Occipital lobe (tissue), 1 donor: ENCODE measurements at regions not wholly inside any gene's neighbourhood (a gene's known extent, or its start where the extent isn't known, plus 50 kb on each side); places are given as distances from the start of the nearest gene placed in this dataset.
"Not testable (repeated sequence)": the region's sequence is repeated elsewhere in the genome, so short reads cannot be mapped to it uniquely, and the experiment has no call there.

ENCODE experiments used
- DNase-seq: peaks from one replicate; lab custom pipeline; 2025; lab: John Stamatoyannopoulos, UW

DNA sequence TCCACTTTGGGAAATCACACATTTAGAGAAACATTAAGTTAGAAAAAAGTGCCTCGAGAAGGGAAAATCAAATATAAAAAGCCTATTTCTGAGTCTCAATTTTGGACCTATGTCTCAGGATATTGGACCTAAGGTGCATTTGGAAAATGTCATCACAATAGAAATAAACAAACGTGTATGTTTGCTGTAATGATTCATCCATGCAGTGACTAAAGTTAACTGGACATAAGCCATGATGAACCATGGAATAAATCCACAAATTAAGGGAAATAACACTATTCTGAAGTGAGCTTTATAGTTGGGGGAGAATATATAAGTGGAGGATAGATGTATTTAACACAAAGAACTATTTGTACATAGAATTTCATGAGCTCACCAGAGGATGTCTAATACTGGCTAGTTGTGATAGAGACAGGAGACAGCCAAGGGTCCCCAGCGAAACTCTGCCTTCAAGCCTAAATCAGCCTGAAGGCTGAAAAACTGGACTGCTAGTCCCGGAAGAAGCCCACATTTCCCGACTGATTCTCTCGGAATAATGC is 963.3 kb upstream of the SPRY2 start:
- no peak for DNase-seq

DNA sequence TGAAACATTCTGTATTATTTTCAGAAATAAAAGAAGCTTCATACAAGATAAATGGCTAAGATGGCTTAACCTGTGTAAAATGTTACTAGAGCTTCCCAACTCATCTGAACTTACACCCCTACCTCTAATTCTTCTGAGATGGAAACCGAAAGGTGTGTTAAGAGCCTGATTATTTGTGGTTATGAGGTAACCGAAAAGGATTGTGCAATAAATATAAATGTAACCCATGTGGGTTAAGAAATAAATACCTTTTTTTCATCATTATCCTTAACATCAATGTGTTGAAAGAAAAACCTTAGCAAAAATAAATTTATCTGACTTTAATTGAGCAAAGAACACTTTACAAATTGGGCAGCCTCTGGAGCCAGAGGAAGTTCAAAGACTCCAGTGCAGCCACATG is 961.8 kb upstream of the SPRY2 start:
- no peak for DNase-seq

DNA sequence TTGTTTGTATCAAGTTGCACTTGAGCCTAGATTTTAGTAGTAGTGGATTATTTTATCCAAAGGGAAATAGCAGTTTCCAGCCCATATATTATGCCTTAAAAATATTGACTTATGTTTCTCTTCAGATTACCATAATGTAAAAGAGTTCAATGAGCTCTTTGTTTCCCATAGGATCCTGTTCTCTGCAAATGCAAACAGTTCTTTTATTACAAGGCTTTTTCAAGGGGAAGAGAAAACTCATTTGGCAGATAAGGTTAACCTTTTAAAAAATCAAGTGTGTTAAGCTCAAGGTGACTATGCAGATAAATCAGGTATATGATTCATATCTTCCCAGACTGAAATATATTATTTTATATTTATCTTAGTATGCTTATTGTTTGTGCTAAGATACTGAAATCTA is 961.2 kb upstream of the SPRY2 start:
- no peak for DNase-seq

- DNase-seq, result no peak
Measured at GRCh38 chr13:81295177-81295576, 954.3 kb upstream of the SPRY2 start.

- DNase-seq, result no peak
Measured at GRCh38 chr13:81293594-81294164, 952.8 kb upstream of the SPRY2 start.

DNA sequence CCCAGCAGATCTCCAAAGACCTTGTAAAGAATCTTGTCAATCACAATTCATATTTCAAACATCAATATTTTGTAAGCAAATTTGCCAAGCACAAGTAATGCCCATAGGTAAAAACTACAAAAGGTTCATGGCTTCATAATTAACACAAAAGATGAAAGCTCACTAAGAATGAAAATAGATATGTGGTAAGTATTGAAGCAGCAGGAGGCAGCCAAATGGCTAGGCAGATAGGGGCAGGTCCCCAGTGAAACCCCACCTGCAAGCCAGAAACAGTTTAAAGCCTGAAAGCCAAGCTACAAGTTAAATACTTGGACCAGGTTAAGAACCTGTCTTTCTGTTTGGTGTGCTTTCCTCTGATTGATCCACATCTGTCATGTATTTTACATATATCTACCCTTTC is 942.6 kb upstream of the SPRY2 start:
- no peak for DNase-seq

DNA sequence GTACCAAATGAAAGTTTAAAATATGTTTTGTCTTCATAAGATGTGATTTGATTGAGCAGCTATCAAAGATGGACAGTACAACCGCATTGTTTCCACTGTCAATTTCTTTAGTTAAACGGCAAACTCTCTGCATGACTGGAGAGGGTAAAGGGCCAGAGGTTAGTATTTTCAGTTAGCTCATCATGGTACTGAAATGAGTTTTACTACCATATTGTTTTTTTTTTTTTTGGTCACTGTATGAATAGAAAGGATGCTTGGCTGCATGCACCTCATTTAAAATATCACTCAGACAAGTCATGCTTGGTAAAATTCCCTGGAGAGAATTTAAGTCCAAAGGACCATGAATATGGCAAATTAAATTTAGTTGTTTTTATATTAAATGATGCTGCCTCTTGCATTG is 942.1 kb upstream of the SPRY2 start:
- DNase-seq, result no peak

DNA sequence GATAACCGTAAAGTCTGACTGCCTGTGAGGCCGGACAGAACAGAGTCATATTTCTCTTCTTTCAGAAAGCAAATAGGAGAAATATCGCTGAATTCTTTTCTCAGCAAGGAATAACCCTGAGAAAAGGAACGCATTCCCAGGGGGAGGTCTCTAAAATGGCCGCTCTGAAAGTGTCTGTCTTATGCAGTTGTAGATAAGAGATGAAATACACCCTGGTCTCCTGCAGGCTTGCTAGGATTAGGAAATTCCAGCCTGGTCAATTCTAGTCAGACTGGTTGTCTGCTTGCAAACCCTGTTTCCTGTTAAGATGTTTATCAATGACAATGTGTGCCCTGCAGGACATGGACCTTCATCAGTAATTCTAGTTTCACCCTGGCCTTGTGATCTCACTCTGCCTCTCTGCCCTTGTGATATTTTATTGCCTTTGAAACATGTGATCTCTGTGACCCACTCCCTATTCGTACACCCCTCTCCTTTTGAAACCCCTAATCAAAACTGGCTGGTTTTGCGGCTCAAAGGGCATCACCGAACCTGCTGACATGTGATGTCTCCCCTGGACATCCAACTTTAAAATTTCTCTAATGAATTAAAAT is 934.8 kb upstream of the SPRY2 start:
- DNase-seq, result no peak

- no peak for DNase-seq
Measured at GRCh38 chr13:81247711-81248110, 906.8 kb upstream of the SPRY2 start.

DNA sequence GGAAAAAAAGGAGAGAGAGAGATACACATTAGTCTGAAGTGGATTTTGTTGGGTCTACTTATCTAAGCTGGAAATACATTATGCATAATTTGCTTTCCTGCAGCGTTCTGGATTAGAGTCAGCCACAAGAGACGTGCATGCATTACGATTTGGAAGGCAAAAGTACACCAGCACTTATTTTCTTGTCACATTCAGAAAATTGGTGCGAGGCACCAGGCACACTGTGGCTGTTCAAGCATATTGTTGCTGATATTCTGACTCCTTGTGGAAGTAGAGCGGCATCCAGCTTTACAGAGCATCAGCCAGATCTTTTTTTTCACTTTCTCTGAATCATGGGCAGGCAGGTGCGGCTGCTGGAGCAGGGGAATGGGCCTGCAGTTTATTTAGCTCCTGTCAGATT is 905.6 kb upstream of the SPRY2 start:
- DNase-seq, result no peak

- DNase-seq, result no peak
Measured at GRCh38 chr13:81244011-81244410, 903.1 kb upstream of the SPRY2 start.

GRCh38 chr13:81230386-81230785 is 889.5 kb upstream of the SPRY2 start:
- no peak for DNase-seq

DNA sequence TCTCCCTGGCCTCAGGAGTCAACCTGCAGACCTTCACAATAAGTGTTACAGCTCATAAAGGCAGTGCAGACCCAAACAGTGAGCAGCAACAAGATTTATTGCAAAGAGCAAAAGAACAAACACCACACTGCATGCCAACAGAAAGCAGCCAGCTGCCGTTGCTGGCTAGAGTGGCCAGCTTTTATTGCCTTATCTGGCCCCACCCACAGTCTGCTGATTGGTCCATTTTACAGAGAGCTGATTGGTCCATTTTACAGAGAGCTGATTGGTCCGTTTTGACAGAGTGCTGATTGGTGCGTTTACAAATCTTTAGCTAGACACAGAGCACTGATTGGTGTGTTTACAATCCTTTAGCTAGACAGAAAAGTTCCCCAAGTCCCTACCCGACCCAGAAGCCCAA is 885.9 kb upstream of the SPRY2 start:
- not testable (repeated sequence) for DNase-seq

GRCh38 chr13:81224209-81224833 is 883.4 kb upstream of the SPRY2 start:
- no peak for DNase-seq

GRCh38 chr13:81223778-81224177 is 882.9 kb upstream of the SPRY2 start:
- DNase-seq, result no peak

GRCh38 chr13:81211713-81212112 is 870.8 kb upstream of the SPRY2 start:
- no peak for DNase-seq

- no peak for DNase-seq
Measured at GRCh38 chr13:81207636-81208035, 866.7 kb upstream of the SPRY2 start.

DNA sequence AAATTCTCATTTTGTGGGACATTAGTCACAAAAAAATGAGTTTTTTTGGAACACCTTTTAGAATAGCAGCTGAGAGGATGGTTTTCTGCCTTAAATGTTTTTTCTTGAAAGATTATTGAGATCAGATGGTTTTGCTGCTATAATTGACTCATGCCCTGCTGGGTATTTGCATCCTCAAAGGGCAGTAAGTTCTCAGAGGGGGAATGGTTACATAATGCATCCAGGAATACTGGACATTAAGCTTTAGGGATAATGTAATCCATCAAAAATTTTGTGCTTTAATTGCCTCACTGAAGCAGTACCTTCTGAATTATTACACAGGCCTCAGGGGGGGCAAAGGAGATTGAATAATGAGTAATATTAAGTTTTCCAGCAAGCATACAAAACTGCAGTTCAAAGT is 866.3 kb upstream of the SPRY2 start:
- DNase-seq, result no peak

DNA sequence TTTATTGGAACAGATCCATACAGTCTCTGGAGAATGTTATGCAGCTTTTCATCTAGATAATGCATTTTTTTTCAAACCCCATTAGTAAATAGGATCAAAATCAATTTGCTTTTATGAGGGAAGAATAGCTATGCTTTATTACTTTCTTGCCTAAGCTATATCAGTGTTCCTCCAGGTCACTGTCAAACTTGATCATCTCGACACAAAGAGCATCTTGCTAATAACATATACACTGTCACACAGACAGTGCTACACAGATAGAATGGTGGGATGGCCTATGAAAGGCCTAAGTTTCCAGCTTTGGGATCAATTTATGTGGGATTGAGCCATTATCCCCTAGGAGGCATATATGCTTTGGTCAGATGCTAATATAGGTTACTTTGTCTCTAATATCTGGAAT is 862.9 kb upstream of the SPRY2 start:
- no peak for DNase-seq

- no peak for DNase-seq
Measured at GRCh38 chr13:81199956-81200355, 859.0 kb upstream of the SPRY2 start.

GRCh38 chr13:81197966-81198365 is 857.0 kb upstream of the SPRY2 start:
- DNase-seq, result no peak

- DNase-seq, result no peak
Measured at GRCh38 chr13:81197483-81197882, 856.6 kb upstream of the SPRY2 start.

GRCh38 chr13:81194362-81194761 is 853.4 kb upstream of the SPRY2 start:
- no peak for DNase-seq
